GM19372 (cell line): ENCODE measurements at regions not wholly inside any gene's neighbourhood (a gene's known extent, or its start where the extent isn't known, plus 50 kb on each side); places are given as distances from the start of the nearest gene placed in this dataset.

Experiments
- ATAC-seq: cut with Tn5 transposase; IDR thresholded peaks from one replicate; pipeline ENCODE4 v1.9.1; 2021; ENCODE audit warnings: mild to moderate bottlenecking, low read depth, moderate library complexity; ENCODE audit not compliant: unreplicated experiment

GRCh38 chr12:58443981-58444371, 476.3 kb downstream of the LRIG3 start:
- ATAC-seq = no peak

- ATAC-seq = no peak
These were observed 469.3 kb downstream of the LRIG3 start for GRCh38 chr12:58450868-58451482.

GRCh38 chr12:58452546-58452945, 467.8 kb downstream of the LRIG3 start:
- no peak for ATAC-seq

GRCh38 chr12:58453306-58453705, 467.0 kb downstream of the LRIG3 start:
- ATAC-seq = no peak

- no peak for ATAC-seq
These were observed 465.2 kb downstream of the LRIG3 start for GRCh38 chr12:58455136-58455535.

- no peak for ATAC-seq
These were observed 462.2 kb downstream of the LRIG3 start for GRCh38 chr12:58458102-58458501.

- no peak for ATAC-seq
These were observed 461.1 kb downstream of the LRIG3 start for GRCh38 chr12:58459191-58459590.

GRCh38 chr12:58463051-58463450, 457.3 kb downstream of the LRIG3 start:
- no peak for ATAC-seq

- no peak for ATAC-seq
These were observed 454.9 kb downstream of the LRIG3 start for GRCh38 chr12:58465418-58465817.

- no peak for ATAC-seq
These were observed 449.9 kb downstream of the LRIG3 start for GRCh38 chr12:58470266-58471010.

- ATAC-seq = no peak
These were observed 440.9 kb downstream of the LRIG3 start for GRCh38 chr12:58479401-58479800.

- ATAC-seq = no peak
These were observed 438.5 kb downstream of the LRIG3 start for GRCh38 chr12:58481811-58482210.

GRCh38 chr12:58487255-58487654, 433.0 kb downstream of the LRIG3 start:
- ATAC-seq = no peak

GRCh38 chr12:58487678-58488161, 432.6 kb downstream of the LRIG3 start:
- no peak for ATAC-seq

- ATAC-seq = no peak
These were observed 430.9 kb downstream of the LRIG3 start for GRCh38 chr12:58489394-58489793.

- no peak for ATAC-seq
These were observed 429.0 kb downstream of the LRIG3 start for GRCh38 chr12:58491306-58491705.

- ATAC-seq = no peak
These were observed 423.7 kb downstream of the LRIG3 start for GRCh38 chr12:58496411-58497190.

GRCh38 chr12:58500399-58500798, 419.9 kb downstream of the LRIG3 start:
- no peak for ATAC-seq

- no peak for ATAC-seq
These were observed 418.1 kb downstream of the LRIG3 start for GRCh38 chr12:58502226-58502625.

GRCh38 chr12:58502841-58503240, 417.5 kb downstream of the LRIG3 start:
- no peak for ATAC-seq

- ATAC-seq = no peak
These were observed 416.6 kb downstream of the LRIG3 start for GRCh38 chr12:58503731-58504130.
